ENCODE measurements at regions not wholly inside any gene's neighbourhood (a gene's known extent, or its start where the extent isn't known, plus 50 kb on each side); places are given as distances from the start of the nearest gene placed in this dataset.

GRCh38 chr2:234631646-234632514 lies 135.0 kb upstream of the ARL4C start:
- no peak for DNase-seq

- DNase-seq = no peak
These were observed 133.9 kb upstream of the ARL4C start for GRCh38 chr2:234630801-234631261.

- no peak for DNase-seq
These were observed 132.7 kb upstream of the ARL4C start for GRCh38 chr2:234629596-234629995.

GRCh38 chr2:234628953-234629352 lies 132.1 kb upstream of the ARL4C start:
- no peak for DNase-seq

GRCh38 chr2:234627308-234627707 lies 130.4 kb upstream of the ARL4C start:
- DNase-seq = no peak

- no peak for DNase-seq
These were observed 129.8 kb upstream of the ARL4C start for GRCh38 chr2:234626566-234627130.

GRCh38 chr2:234625626-234626250 lies 128.9 kb upstream of the ARL4C start:
- DNase-seq = no peak

- no peak for DNase-seq
These were observed 126.7 kb upstream of the ARL4C start for GRCh38 chr2:234623521-234623991.

- no peak for DNase-seq
These were observed 124.2 kb upstream of the ARL4C start for GRCh38 chr2:234621120-234621519.

GRCh38 chr2:234620018-234620417 lies 123.1 kb upstream of the ARL4C start:
- DNase-seq = no peak

- no peak for DNase-seq
These were observed 118.9 kb upstream of the ARL4C start for GRCh38 chr2:234615643-234616356.

GRCh38 chr2:234611209-234611608 lies 114.3 kb upstream of the ARL4C start:
- DNase-seq = no peak

- no peak for DNase-seq
These were observed 112.1 kb upstream of the ARL4C start for GRCh38 chr2:234608946-234609345.

- DNase-seq = no peak
These were observed 110.8 kb upstream of the ARL4C start for GRCh38 chr2:234607691-234608090.

GRCh38 chr2:234606896-234607295 lies 110.0 kb upstream of the ARL4C start:
- no peak for DNase-seq

GRCh38 chr2:234603619-234604018 lies 106.7 kb upstream of the ARL4C start:
- DNase-seq = no peak

- no peak for DNase-seq
These were observed 104.3 kb upstream of the ARL4C start for GRCh38 chr2:234601213-234601612.

GRCh38 chr2:234597576-234597861 lies 100.6 kb upstream of the ARL4C start:
- no peak for DNase-seq

- no peak for DNase-seq
These were observed 100.1 kb upstream of the ARL4C start for GRCh38 chr2:234596696-234597575.

- DNase-seq = no peak
These were observed 98.9 kb upstream of the ARL4C start for GRCh38 chr2:234595829-234596228.

- no peak for DNase-seq
These were observed 97.8 kb upstream of the ARL4C start for GRCh38 chr2:234594715-234595114.

GRCh38 chr2:234593636-234594035 lies 96.8 kb upstream of the ARL4C start:
- DNase-seq = no peak
